ENCODE measurements at regions not wholly inside any gene's neighbourhood (a gene's known extent, or its start where the extent isn't known, plus 50 kb on each side); places are given as distances from the start of the nearest gene placed in this dataset.

DNA sequence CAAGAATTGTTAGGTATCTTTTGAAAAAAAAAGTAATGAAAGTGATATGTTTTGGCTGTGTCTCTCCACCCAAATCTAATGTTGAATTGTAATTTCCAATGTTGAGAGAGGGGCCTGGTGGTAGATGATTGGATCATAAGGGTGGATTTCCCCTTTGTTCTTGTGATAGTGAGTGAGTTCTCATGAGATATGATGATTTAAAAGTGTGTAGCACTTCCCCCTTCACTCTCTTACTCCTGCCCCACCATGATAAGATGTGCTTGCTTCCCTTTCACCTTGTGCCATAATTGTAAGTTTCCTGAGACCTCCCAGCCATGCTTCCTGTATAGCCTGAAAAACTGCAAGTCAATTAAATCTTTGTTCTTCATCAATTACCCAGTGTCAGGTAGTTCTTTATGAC, 70.7 kb downstream of the XCL2 start:
- Mint-ChIP-seq H3K27ac (no peak overlapping the region), H3K36me3 (ENCODE audit: low read depth) (no peaks in the 10 kb centered on the region), H3K9me3 (peaks cover 11% of the 10 kb centered on the region), H3K27me3 (ENCODE audit: low read depth) (peaks cover 12% of the 10 kb centered on the region), H3K4me1 (peaks cover 26% of the 10 kb centered on the region), H3K4me3 (no peak overlapping the region)
- TF ChIP-seq, protein P1, sequence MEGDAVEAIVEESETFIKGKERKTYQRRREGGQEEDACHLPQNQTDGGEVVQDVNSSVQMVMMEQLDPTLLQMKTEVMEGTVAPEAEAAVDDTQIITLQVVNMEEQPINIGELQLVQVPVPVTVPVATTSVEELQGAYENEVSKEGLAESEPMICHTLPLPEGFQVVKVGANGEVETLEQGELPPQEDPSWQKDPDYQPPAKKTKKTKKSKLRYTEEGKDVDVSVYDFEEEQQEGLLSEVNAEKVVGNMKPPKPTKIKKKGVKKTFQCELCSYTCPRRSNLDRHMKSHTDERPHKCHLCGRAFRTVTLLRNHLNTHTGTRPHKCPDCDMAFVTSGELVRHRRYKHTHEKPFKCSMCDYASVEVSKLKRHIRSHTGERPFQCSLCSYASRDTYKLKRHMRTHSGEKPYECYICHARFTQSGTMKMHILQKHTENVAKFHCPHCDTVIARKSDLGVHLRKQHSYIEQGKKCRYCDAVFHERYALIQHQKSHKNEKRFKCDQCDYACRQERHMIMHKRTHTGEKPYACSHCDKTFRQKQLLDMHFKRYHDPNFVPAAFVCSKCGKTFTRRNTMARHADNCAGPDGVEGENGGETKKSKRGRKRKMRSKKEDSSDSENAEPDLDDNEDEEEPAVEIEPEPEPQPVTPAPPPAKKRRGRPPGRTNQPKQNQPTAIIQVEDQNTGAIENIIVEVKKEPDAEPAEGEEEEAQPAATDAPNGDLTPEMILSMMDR (IDR thresholded peaks at IDR 0.05; ENCODE audit: unreplicated experiment in 3 of 3) = no peak

DNA sequence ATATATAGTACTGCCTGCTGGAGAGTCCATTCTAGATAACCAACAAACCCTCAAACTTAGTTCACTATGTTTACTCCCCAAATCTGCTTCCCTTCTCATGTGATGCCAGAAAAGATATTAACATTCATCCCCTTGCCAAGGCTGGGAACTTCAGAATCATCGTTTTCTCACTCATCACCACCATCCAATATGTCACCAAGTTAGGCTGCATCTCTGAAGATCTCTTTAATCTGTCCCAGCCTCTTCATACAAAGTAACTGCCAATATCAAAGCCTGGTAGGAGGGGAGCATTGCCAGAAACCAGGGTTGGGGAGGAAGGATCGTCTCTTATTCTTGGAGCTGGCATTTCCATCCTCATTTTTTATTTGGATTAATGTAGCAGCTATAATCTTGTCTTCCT, 71.6 kb downstream of the XCL2 start:
- H3K9me3 Mint-ChIP-seq = peaks cover 11% of the 10 kb centered on the region
- H3K4me3 Mint-ChIP-seq = no peak overlapping the region
- TF ChIP-seq, protein P1 (IDR thresholded peaks at IDR 0.05; ENCODE audit: unreplicated experiment in 3 of 3) = no peak
- no peaks in the 10 kb centered on the region for H3K36me3 Mint-ChIP-seq (ENCODE audit: low read depth)
- H3K27ac Mint-ChIP-seq = no peak overlapping the region
- H3K27me3 Mint-ChIP-seq (ENCODE audit: low read depth) = peaks cover 8% of the 10 kb centered on the region
- peaks cover 32% of the 10 kb centered on the region for H3K4me1 Mint-ChIP-seq

DNA sequence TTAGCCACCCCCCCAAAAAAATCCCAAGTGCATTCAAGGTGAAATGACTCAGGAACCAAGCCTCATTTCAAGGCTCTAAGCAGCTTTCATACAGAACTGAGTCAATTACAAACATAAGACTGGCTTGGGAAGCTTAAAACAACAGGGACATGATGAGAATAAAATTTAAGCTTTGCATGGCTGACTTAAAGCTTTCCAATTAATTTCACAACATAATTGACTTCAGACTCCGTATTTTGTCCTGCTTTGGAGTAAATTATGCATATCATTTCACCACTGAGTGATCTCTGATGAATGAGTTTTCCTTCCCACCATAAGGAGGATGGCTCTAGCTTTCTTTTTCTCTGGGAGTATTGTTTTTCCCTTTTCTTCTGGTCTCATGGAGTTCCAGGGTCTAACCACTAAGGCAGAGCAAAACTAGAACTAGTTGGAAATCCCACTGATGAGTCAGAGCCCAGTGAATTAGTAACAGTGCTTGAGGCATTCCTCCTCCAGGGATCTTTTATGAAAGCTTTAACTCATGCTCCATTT, 72.8 kb downstream of the XCL2 start:
- peak overlapping the region; percentile 65 to 85 (median 69) for H3K27ac Mint-ChIP-seq
- H3K4me3 Mint-ChIP-seq = no peak overlapping the region
- no peaks in the 10 kb centered on the region for H3K36me3 Mint-ChIP-seq (ENCODE audit: low read depth)
- H3K27me3 Mint-ChIP-seq (ENCODE audit: low read depth) = peaks cover 8% of the 10 kb centered on the region
- H3K4me1 Mint-ChIP-seq = peaks cover 45% of the 10 kb centered on the region
- TF ChIP-seq, protein P1 (IDR thresholded peaks at IDR 0.05; ENCODE audit: unreplicated experiment in 3 of 3) = no peak
- peaks cover 11% of the 10 kb centered on the region for H3K9me3 Mint-ChIP-seq

DNA sequence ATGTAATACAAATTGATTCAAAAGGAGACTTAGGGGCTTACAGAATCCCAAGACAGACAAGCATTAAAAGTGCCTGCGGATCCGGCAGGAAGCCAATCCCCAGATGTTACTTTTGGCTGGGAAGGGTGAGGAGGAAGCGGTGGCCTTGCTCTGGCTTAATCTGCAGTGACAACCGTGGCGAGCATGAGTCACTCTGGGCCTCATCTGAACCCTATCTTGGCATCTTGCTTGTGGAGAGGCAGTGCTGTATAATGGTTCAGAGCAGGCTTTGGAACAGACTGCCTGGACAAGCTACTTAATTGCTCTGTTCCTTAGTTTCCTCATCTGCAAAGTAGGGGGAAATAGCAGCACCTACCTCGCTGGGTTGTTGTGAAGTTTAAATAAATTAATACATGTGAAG, 74.1 kb downstream of the XCL2 start:
- Mint-ChIP-seq H3K4me1 (peaks cover 55% of the 10 kb centered on the region), H3K27me3 (ENCODE audit: low read depth) (peaks cover under 1% of the 10 kb centered on the region), H3K9me3 (peaks cover 8% of the 10 kb centered on the region), H3K4me3 (peak overlapping the region in 1 of 3 experiments; percentile 5), H3K27ac (peak overlapping the region in 2 of 3 experiments; percentile 27 to 42), H3K36me3 (ENCODE audit: low read depth) (no peaks in the 10 kb centered on the region)
- TF ChIP-seq, protein P1 (IDR thresholded peaks at IDR 0.05; ENCODE audit: unreplicated experiment in 3 of 3) = no peak

DNA sequence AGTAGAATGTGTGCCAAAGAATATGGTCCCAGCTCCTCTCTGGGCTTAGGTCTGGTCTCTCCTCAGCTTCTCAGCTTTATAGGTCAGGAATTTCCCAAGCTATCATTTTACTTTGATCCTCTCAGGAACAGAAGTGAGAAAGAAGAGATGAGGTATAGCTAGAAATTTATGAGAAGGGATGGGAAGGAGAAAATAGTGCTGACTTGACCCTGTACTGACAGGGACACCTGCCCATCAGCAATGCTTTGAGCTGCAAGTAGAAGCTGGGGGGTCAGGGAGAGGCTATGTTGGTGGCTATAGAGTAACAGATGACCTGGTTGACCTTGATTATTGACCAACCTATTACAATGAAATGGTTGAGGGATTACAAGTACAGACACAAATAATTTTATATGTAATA, 75.0 kb downstream of the XCL2 start:
- Mint-ChIP-seq H3K36me3 (ENCODE audit: low read depth) (no peaks in the 10 kb centered on the region), H3K27me3 (ENCODE audit: low read depth) (peaks cover under 1% of the 10 kb centered on the region), H3K4me1 (peaks cover 55% of the 10 kb centered on the region), H3K9me3 (peaks cover 7% of the 10 kb centered on the region), H3K27ac (peak overlapping the region in 1 of 3 experiments; percentile 27), H3K4me3 (no peak overlapping the region)
- TF ChIP-seq, protein P1 (IDR thresholded peaks at IDR 0.05; ENCODE audit: unreplicated experiment in 3 of 3) = no peak

Data from nephron (organoid).